H9 (cell line): ENCODE measurements at regions not wholly inside any gene's neighbourhood (a gene's known extent, or its start where the extent isn't known, plus 50 kb on each side); places are given as distances from the start of the nearest gene placed in this dataset.

Experiments
- DNase-seq: peaks from one replicate; pipeline ENCODE4 v3.0.0-alpha.2; 2017
- H2AFZ ChIP-seq: one replicate; pipeline ENCODE4 v1.6.1; 2013; ENCODE audit warnings: mild to moderate bottlenecking, low read length, control low read depth, moderate library complexity
- H2AK5ac ChIP-seq: 2 replicates; pipeline ENCODE4 v1.6.1; 2013; ENCODE audit warnings: low read length, control low read depth, mixed read lengths; ENCODE audit not compliant: insufficient read length
- H2BK120ac ChIP-seq: one replicate; pipeline ENCODE4 v1.6.1; 2013; ENCODE audit warnings: low read depth, mild to moderate bottlenecking, low read length, control low read depth, inconsistent platforms; ENCODE audit not compliant: poor library complexity, severe bottlenecking
- H2BK12ac ChIP-seq: 2 replicates; pipeline ENCODE4 v1.6.1; 2013; ENCODE audit warnings: low read length, control low read depth, mixed read lengths, low read depth; ENCODE audit not compliant: insufficient read length
- H2BK15ac ChIP-seq: 2 replicates; pipeline ENCODE4 v1.6.1; 2013; ENCODE audit warnings: low read depth, low read length, control low read depth
- H2BK20ac ChIP-seq: one replicate; pipeline ENCODE4 v1.6.1; 2013; ENCODE audit warnings: low read depth, mild to moderate bottlenecking, low read length, control low read depth, inconsistent platforms; ENCODE audit not compliant: poor library complexity, severe bottlenecking
- H2BK5ac ChIP-seq: 2 replicates; pipeline ENCODE4 v1.6.1; 2013; ENCODE audit warnings: low read length, control low read depth, mixed read lengths; ENCODE audit not compliant: insufficient read length
- H3K14ac ChIP-seq: 2 replicates; pipeline ENCODE4 v1.6.1; 2013; ENCODE audit warnings: low read length, control low read depth; ENCODE audit not compliant: insufficient read depth
- H3K18ac ChIP-seq: 2 replicates; pipeline ENCODE4 v1.6.1; 2013; ENCODE audit warnings: low read depth, mild to moderate bottlenecking, mixed read lengths, low read length, control low read depth; ENCODE audit not compliant: insufficient read length
- H3K23ac ChIP-seq: 2 replicates; pipeline ENCODE4 v1.6.1; 2013; ENCODE audit warnings: low read length, control low read depth, mixed read lengths, low read depth; ENCODE audit not compliant: insufficient read length
- H3K23me2 ChIP-seq: 2 replicates; pipeline ENCODE4 v1.6.1; 2013; ENCODE audit warnings: low read depth, mild to moderate bottlenecking, mixed read lengths, low read length, control low read depth; ENCODE audit not compliant: insufficient read length, poor library complexity, severe bottlenecking
- H3K27ac ChIP-seq: 2 replicates; pipeline ENCODE4 v1.5.1; 2013; ENCODE audit warnings: low read length, control low read depth, mixed read lengths, low read depth; ENCODE audit not compliant: insufficient read length
- H3K27me3 ChIP-seq: 2 replicates; pipeline ENCODE4 v1.6.1; 2013; ENCODE audit warnings: low read length, control low read depth, inconsistent platforms; ENCODE audit not compliant: insufficient read depth
- H3K4ac ChIP-seq: 2 replicates; pipeline ENCODE4 v1.6.1; 2013; ENCODE audit warnings: low read depth, mild to moderate bottlenecking, control low read depth, inconsistent platforms, low read length, moderate library complexity
- H3K4me1 ChIP-seq: 2 replicates; pipeline ENCODE4 v1.6.1; 2013; ENCODE audit warnings: low read length, control low read depth, inconsistent platforms; ENCODE audit not compliant: insufficient read depth
- H3K4me2 ChIP-seq: 2 replicates; pipeline ENCODE4 v1.6.1; 2013; ENCODE audit warnings: low read length, control low read depth, mixed read lengths; ENCODE audit not compliant: insufficient read length, insufficient read depth
- H3K56ac ChIP-seq: 2 replicates; pipeline ENCODE4 v1.6.1; 2013; ENCODE audit warnings: low read depth, mild to moderate bottlenecking, mixed read lengths, low read length, control low read depth; ENCODE audit not compliant: insufficient read length
- H3K79me1 ChIP-seq: 2 replicates; pipeline ENCODE4 v1.6.1; 2013; ENCODE audit warnings: low read depth, mild to moderate bottlenecking, moderate library complexity, low read length, control low read depth, inconsistent platforms; ENCODE audit not compliant: insufficient read depth, poor library complexity, severe bottlenecking
- H3K79me2 ChIP-seq: 2 replicates; pipeline ENCODE4 v1.6.1; 2013; ENCODE audit warnings: low read length, control low read depth, inconsistent platforms; ENCODE audit not compliant: insufficient read depth
- H3K9ac ChIP-seq: 2 replicates; pipeline ENCODE4 v1.6.1; 2013; ENCODE audit warnings: low read length, control low read depth, mixed read lengths; ENCODE audit not compliant: insufficient read length; ENCODE audit errors: extremely low read depth
- H3K9me3 ChIP-seq: one replicate; pipeline ENCODE4 v1.6.1; 2013; ENCODE audit warnings: low read depth, low read length, inconsistent platforms; ENCODE audit not compliant: control insufficient read depth
- H3T11ph ChIP-seq: one replicate; pipeline ENCODE4 v1.6.1; 2013; ENCODE audit warnings: mild to moderate bottlenecking, low read length, control low read depth, inconsistent platforms
- H4K20me1 ChIP-seq: one replicate; pipeline ENCODE4 v1.6.1; 2013; ENCODE audit not compliant: control insufficient read depth, insufficient read length, insufficient read depth
- H4K5ac ChIP-seq: 2 replicates; pipeline ENCODE4 v1.6.1; 2013; ENCODE audit warnings: low read depth, mild to moderate bottlenecking, mixed read lengths, low read length, control low read depth; ENCODE audit not compliant: insufficient read length
- H4K8ac ChIP-seq: replicated peaks from 2 replicates; pipeline ENCODE4 v1.6.1; 2013; ENCODE audit warnings: low read length, control low read depth, mixed read lengths, low read depth; ENCODE audit not compliant: insufficient read length
- H4K91ac ChIP-seq: 2 replicates; pipeline ENCODE4 v1.6.1; 2013; ENCODE audit warnings: low read depth, mild to moderate bottlenecking, moderate library complexity, mixed read lengths, low read length, control low read depth; ENCODE audit not compliant: insufficient read length
- H3K27ac Mint-ChIP-seq, 3 experiments: 2 replicates in 2 of 3; 3 replicates in 1 of 3; pipeline ENCODE4 v1.8.0; 2020 to 2021; ENCODE audit warnings: mixed read lengths in 3 of 3, mild to moderate bottlenecking in 1 of 3, moderate library complexity in 1 of 3
- H3K27me3 Mint-ChIP-seq: 2 replicates; pipeline ENCODE4 v1.8.0; 2021; ENCODE audit warnings: low read depth, mild to moderate bottlenecking, moderate library complexity, mixed read lengths
- H3K36me3 Mint-ChIP-seq, 3 experiments: 2 replicates in 2 of 3; 3 replicates in 1 of 3; pipeline ENCODE4 v1.8.0; 2020 to 2021; ENCODE audit warnings: low read depth in 3 of 3, mixed read lengths in 3 of 3; ENCODE audit not compliant: insufficient read depth in 1 of 3
- H3K4me1 Mint-ChIP-seq, 2 experiments: 2 replicates each; pipeline ENCODE4 v1.8.0; 2020; ENCODE audit warnings: mixed read lengths in 2 of 2
- H3K4me3 Mint-ChIP-seq, 2 experiments: 2 replicates in 1 of 2; 3 replicates in 1 of 2; pipeline ENCODE4 v1.8.0; 2020 to 2021; ENCODE audit warnings: mild to moderate bottlenecking in 2 of 2, mixed read lengths in 2 of 2, moderate library complexity in 1 of 2
- H3K9me3 Mint-ChIP-seq, 2 experiments: 2 replicates in 1 of 2; 3 replicates in 1 of 2; pipeline ENCODE4 v1.8.0; 2020; ENCODE audit warnings: mild to moderate bottlenecking in 2 of 2, mixed read lengths in 2 of 2, moderate library complexity in 1 of 2
- WGBS: extraction: QIAGEN DNeasy Blood & Tissue Kit; methylation state at CpG from one replicate; pipeline ENCODE4 v1.1.7; 2013; ENCODE audit warnings: missing lambda C conversion rate, low lambda C conversion rate, mixed read lengths; ENCODE audit not compliant: insufficient read length; ENCODE audit errors: extremely low coverage; 5-methylcytosine and 5-hydroxymethylcytosine counted together
- TF ChIP-seq, protein P1 (sequence below): fragments of 200-600 bp; sonication (generic); conservative IDR thresholded peaks from 3 replicates; pipeline ENCODE4 v1.8.0; 2021; ENCODE audit warnings: antibody characterized with exemption, mild to moderate bottlenecking

DNA sequence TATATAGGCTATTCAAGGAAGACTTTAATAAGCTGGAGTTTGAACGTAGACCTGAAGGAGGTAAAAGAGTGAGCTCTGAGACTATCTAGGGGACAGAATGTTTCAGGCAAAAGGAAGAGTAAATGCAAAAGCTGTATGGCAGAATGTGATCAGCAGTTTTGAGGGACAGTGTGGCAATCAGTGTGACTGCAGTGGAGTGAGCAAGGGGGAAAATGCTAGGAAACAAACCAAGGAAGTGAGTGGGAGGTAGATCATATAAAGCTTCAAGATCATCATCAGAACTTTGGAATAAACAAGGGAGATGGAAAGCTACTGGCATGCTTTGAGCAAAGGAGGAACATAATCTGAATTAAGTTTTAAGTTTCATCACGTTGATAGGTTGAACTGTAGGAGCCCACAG is 67.5 kb upstream of the BTG1 start:
- TF ChIP-seq, protein P1, sequence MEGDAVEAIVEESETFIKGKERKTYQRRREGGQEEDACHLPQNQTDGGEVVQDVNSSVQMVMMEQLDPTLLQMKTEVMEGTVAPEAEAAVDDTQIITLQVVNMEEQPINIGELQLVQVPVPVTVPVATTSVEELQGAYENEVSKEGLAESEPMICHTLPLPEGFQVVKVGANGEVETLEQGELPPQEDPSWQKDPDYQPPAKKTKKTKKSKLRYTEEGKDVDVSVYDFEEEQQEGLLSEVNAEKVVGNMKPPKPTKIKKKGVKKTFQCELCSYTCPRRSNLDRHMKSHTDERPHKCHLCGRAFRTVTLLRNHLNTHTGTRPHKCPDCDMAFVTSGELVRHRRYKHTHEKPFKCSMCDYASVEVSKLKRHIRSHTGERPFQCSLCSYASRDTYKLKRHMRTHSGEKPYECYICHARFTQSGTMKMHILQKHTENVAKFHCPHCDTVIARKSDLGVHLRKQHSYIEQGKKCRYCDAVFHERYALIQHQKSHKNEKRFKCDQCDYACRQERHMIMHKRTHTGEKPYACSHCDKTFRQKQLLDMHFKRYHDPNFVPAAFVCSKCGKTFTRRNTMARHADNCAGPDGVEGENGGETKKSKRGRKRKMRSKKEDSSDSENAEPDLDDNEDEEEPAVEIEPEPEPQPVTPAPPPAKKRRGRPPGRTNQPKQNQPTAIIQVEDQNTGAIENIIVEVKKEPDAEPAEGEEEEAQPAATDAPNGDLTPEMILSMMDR: no peak
- H3K27ac ChIP-seq: no peak overlapping the region
- no peak overlapping the region for H2AK5ac ChIP-seq
- WGBS: no CpG with 5 or more reads among the region's 2 CpGs
- no peak overlapping the region for H2BK20ac ChIP-seq
- no peak overlapping the region for H4K5ac ChIP-seq
- no peak overlapping the region for H2AFZ ChIP-seq
- no peak overlapping the region for H2BK12ac ChIP-seq
- Mint-ChIP-seq H3K4me1 (peaks cover 0 to 6% of the 10 kb centered on the region in 2 experiments; a peak in 3 of 4 replicates), H3K36me3 (peaks cover 0 to 10% (median 0%) of the 10 kb centered on the region in 3 experiments; a peak in 4 of 7 replicates), H3K4me3 (no peak overlapping the region), H3K27me3 (no peaks in the 10 kb centered on the region), H3K27ac (no peak overlapping the region), H3K9me3 (peaks cover 0 to 2% of the 10 kb centered on the region in 2 experiments; a peak in 2 of 5 replicates)
- no peak overlapping the region for H4K8ac ChIP-seq
- H3K23ac ChIP-seq: no peak overlapping the region
- H3K4me1 ChIP-seq: no peaks in the 10 kb centered on the region
- H3K23me2 ChIP-seq: no peaks in the 10 kb centered on the region
- H2BK15ac ChIP-seq: no peak overlapping the region
- no peak overlapping the region for H3K4ac ChIP-seq
- no peak overlapping the region for H3T11ph ChIP-seq
- DNase-seq: no peak
- H4K20me1 ChIP-seq: no peaks in the 10 kb centered on the region
- no peak overlapping the region for H3K9ac ChIP-seq
- no peaks in the 10 kb centered on the region for H3K27me3 ChIP-seq
- H3K18ac ChIP-seq: no peak overlapping the region
- no peaks in the 10 kb centered on the region for H3K79me1 ChIP-seq
- no peak overlapping the region for H3K4me2 ChIP-seq
- H2BK120ac ChIP-seq: no peak overlapping the region
- no peak overlapping the region for H2BK5ac ChIP-seq
- no peaks in the 10 kb centered on the region for H3K79me2 ChIP-seq
- H3K56ac ChIP-seq: no peak overlapping the region
- H3K9me3 ChIP-seq: no peaks in the 10 kb centered on the region
- H4K91ac ChIP-seq: no peak overlapping the region
- H3K14ac ChIP-seq: no peak overlapping the region
